Trophoblast cell (in vitro differentiated cells and primary cell): ENCODE measurements at regions not wholly inside any gene's neighbourhood (a gene's known extent, or its start where the extent isn't known, plus 50 kb on each side); places are given as distances from the start of the nearest gene placed in this dataset.

Experiments used
- DNase-seq, 2 donors: peaks; one replicate each; pipeline ENCODE4 v3.0.0-alpha.2; 2016
- H2AFZ ChIP-seq: 2 replicates; pipeline ENCODE4 v1.6.1; 2013; ENCODE audit warnings: low read length, moderate library complexity, mild to moderate bottlenecking; ENCODE audit not compliant: insufficient read depth, poor library complexity
- H2AK5ac ChIP-seq: 2 replicates; pipeline ENCODE4 v1.6.1; 2013; ENCODE audit warnings: mild to moderate bottlenecking, low read length
- H2BK120ac ChIP-seq: 2 replicates; pipeline ENCODE4 v1.6.1; 2013; ENCODE audit warnings: low read length, mild to moderate bottlenecking, moderate library complexity; ENCODE audit not compliant: insufficient read depth, poor library complexity
- H2BK12ac ChIP-seq: 2 replicates; pipeline ENCODE4 v1.6.1; 2013; ENCODE audit warnings: mild to moderate bottlenecking, low read length, moderate library complexity
- H2BK5ac ChIP-seq: 2 replicates; pipeline ENCODE4 v1.6.1; 2013; ENCODE audit warnings: low read length, low read depth, moderate library complexity, mild to moderate bottlenecking; ENCODE audit not compliant: poor library complexity
- H3K14ac ChIP-seq: 2 replicates; pipeline ENCODE4 v1.6.1; 2013; ENCODE audit warnings: mild to moderate bottlenecking, low read length
- H3K18ac ChIP-seq: 2 replicates; pipeline ENCODE4 v1.6.1; 2013; ENCODE audit warnings: mild to moderate bottlenecking, low read length
- H3K23ac ChIP-seq: 2 replicates; pipeline ENCODE4 v1.6.1; 2013; ENCODE audit warnings: low read length
- H3K27ac ChIP-seq: 2 replicates; pipeline ENCODE4 v1.5.1; 2013; ENCODE audit warnings: low read depth, mild to moderate bottlenecking, inconsistent platforms, low read length, moderate library complexity
- H3K27me3 ChIP-seq: 2 replicates; pipeline ENCODE4 v1.6.1; 2013; ENCODE audit warnings: inconsistent platforms, mild to moderate bottlenecking, low read length, moderate library complexity; ENCODE audit not compliant: insufficient read depth
- H3K36me3 ChIP-seq, 2 experiments: 1 replicate in 1 of 2; 2 replicates in 1 of 2; pipeline ENCODE4 v1.6.1; 2013; ENCODE audit warnings: low read length in 2 of 2, mild to moderate bottlenecking in 2 of 2, moderate library complexity in 1 of 2; ENCODE audit not compliant: insufficient read depth in 2 of 2, control insufficient read depth in 1 of 2
- H3K4ac ChIP-seq: 2 replicates; pipeline ENCODE4 v1.6.1; 2013; ENCODE audit warnings: low read depth, mild to moderate bottlenecking, low read length, moderate library complexity
- H3K4me1 ChIP-seq, 2 experiments: 1 replicate in 1 of 2; 2 replicates in 1 of 2; pipeline ENCODE4 v1.6.1; 2013; ENCODE audit warnings: low read length in 2 of 2, mild to moderate bottlenecking in 2 of 2, moderate library complexity in 1 of 2; ENCODE audit not compliant: insufficient read depth in 2 of 2, control insufficient read depth in 1 of 2
- H3K4me2 ChIP-seq: 2 replicates; pipeline ENCODE4 v1.6.1; 2013; ENCODE audit warnings: inconsistent platforms, mild to moderate bottlenecking, low read length, moderate library complexity
- H3K4me3 ChIP-seq: 2 replicates; pipeline ENCODE4 v1.5.1; 2013; ENCODE audit warnings: mild to moderate bottlenecking, low read depth, low read length, inconsistent platforms
- H3K79me1 ChIP-seq: one replicate; pipeline ENCODE4 v1.6.1; 2013; ENCODE audit warnings: low read length
- H3K79me2 ChIP-seq: 2 replicates; pipeline ENCODE4 v1.6.1; 2013; ENCODE audit warnings: low read length, mild to moderate bottlenecking; ENCODE audit not compliant: control insufficient read depth, insufficient read depth, poor library complexity
- H3K9ac ChIP-seq: 2 replicates; pipeline ENCODE4 v1.6.1; 2013; ENCODE audit warnings: mild to moderate bottlenecking, low read length
- H3K9me3 ChIP-seq: 2 replicates; pipeline ENCODE4 v1.6.1; 2013; ENCODE audit warnings: low read depth, mild to moderate bottlenecking, control low read depth, inconsistent platforms, low read length; ENCODE audit not compliant: insufficient read depth
- H4K12ac ChIP-seq: 2 replicates; pipeline ENCODE4 v1.6.1; 2013; ENCODE audit warnings: low read depth, mild to moderate bottlenecking, low read length, moderate library complexity
- H4K8ac ChIP-seq: 2 replicates; pipeline ENCODE4 v1.6.1; 2013; ENCODE audit warnings: low read depth, mild to moderate bottlenecking, low read length, moderate library complexity
- H4K91ac ChIP-seq: one replicate; pipeline ENCODE4 v1.6.1; 2013; ENCODE audit warnings: low read depth, mild to moderate bottlenecking, low read length, moderate library complexity
- WGBS: extraction: QIAGEN DNeasy Blood & Tissue Kit; methylation state at CpG from one replicate; pipeline ENCODE4 v1.1.7; 2013; ENCODE audit warnings: missing lambda C conversion rate; ENCODE audit not compliant: insufficient read length, insufficient coverage; ENCODE audit errors: extremely low coverage; 5-methylcytosine and 5-hydroxymethylcytosine counted together

DNA sequence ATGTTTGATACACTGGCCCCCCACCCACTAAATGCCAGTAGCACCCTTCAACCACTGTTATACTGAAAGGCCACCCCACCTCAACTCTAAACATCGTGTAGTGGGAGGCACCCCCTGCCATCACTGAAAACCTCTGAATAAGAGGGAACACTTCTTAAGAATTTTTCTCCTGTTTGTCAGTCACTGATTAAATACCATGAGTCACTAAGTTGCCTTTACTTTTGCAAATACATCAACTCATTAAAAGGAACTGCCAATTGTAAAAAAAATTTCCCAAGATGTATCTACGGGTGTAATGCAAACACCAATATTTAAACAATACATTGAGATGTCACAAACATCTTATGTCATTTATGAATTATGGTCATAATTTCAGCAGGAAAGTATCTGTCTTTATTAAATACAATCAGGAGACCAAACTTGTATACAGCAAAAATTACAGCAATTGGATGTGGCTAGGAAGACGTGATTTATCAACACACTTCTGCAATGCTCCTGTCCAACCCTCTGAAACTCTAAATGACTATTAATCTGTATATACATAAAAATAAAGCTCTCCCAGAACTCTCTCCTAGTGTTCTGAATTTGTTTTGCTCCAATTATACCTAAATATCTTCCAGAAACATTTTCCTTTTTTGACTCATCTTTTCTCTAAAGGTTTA, 144.1 kb upstream of the STK17B start:
- Histone ChIP-seq H3K4me2 (no peak overlapping the region), H3K9ac (no peak overlapping the region), H3K36me3 (peaks cover 5 to 15% of the 10 kb centered on the region in 2 experiments), H3K79me1 (no peaks in the 10 kb centered on the region), H4K12ac (no peak overlapping the region), H3K4ac (no peak overlapping the region), H3K27ac (no peak overlapping the region), H2AFZ (no peak overlapping the region), H3K27me3 (no peaks in the 10 kb centered on the region), H2AK5ac (no peak overlapping the region), H4K8ac (no peak overlapping the region), H3K4me3 (no peak overlapping the region), H3K23ac (no peak overlapping the region), H4K91ac (no peak overlapping the region), H3K18ac (no peak overlapping the region), H3K4me1 (no peaks in the 10 kb centered on the region), H2BK5ac (no peak overlapping the region), H3K9me3 (no peaks in the 10 kb centered on the region), H2BK120ac (no peak overlapping the region), H3K79me2 (no peaks in the 10 kb centered on the region), H3K14ac (no peak overlapping the region), H2BK12ac (no peak overlapping the region)
- no CpG with 5 or more reads among the region's 3 CpGs for WGBS
- DNase-seq, result peak in 1 of 2 donors; percentile 6

DNA sequence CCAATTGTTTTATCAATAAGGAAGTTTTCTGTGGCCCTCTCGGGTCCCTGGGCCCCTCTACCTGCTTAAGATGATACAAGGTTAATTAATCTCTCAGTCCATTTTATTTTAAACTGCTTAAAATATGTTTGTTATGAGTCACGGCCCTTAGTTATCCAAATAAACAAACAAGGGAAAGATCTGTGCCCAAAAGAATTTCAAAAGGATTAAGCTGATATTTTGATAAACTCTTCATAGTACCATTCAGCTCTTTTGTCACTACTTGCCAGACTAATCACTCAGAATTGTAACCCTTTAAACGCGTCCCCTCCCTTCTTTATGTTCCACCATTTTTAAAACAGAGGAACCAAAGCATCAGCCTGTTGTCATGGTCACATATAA, 144.7 kb upstream of the STK17B start:
- no peak overlapping the region for H3K4me3 ChIP-seq
- H2BK12ac ChIP-seq, result no peak overlapping the region
- H3K18ac ChIP-seq, result no peak overlapping the region
- WGBS, result no CpG with 5 or more reads among the region's 4 CpGs
- no peak overlapping the region for H3K23ac ChIP-seq
- no peak overlapping the region for H4K91ac ChIP-seq
- no peak overlapping the region for H2AFZ ChIP-seq
- H3K27me3 ChIP-seq, result no peaks in the 10 kb centered on the region
- no peaks in the 10 kb centered on the region for H3K9me3 ChIP-seq
- no peak overlapping the region for H3K9ac ChIP-seq
- H3K79me1 ChIP-seq, result no peaks in the 10 kb centered on the region
- H3K14ac ChIP-seq, result no peak overlapping the region
- no peak overlapping the region for H2BK5ac ChIP-seq
- DNase-seq, result no peak
- H3K79me2 ChIP-seq, result no peaks in the 10 kb centered on the region
- H3K27ac ChIP-seq, result no peak overlapping the region
- no peak overlapping the region for H3K4ac ChIP-seq
- H3K4me2 ChIP-seq, result no peak overlapping the region
- H2AK5ac ChIP-seq, result no peak overlapping the region
- no peak overlapping the region for H4K12ac ChIP-seq
- no peak overlapping the region for H2BK120ac ChIP-seq
- no peak overlapping the region for H4K8ac ChIP-seq
- H3K36me3 ChIP-seq, result peaks cover 8 to 19% of the 10 kb centered on the region in 2 experiments
- H3K4me1 ChIP-seq, result no peaks in the 10 kb centered on the region

DNA sequence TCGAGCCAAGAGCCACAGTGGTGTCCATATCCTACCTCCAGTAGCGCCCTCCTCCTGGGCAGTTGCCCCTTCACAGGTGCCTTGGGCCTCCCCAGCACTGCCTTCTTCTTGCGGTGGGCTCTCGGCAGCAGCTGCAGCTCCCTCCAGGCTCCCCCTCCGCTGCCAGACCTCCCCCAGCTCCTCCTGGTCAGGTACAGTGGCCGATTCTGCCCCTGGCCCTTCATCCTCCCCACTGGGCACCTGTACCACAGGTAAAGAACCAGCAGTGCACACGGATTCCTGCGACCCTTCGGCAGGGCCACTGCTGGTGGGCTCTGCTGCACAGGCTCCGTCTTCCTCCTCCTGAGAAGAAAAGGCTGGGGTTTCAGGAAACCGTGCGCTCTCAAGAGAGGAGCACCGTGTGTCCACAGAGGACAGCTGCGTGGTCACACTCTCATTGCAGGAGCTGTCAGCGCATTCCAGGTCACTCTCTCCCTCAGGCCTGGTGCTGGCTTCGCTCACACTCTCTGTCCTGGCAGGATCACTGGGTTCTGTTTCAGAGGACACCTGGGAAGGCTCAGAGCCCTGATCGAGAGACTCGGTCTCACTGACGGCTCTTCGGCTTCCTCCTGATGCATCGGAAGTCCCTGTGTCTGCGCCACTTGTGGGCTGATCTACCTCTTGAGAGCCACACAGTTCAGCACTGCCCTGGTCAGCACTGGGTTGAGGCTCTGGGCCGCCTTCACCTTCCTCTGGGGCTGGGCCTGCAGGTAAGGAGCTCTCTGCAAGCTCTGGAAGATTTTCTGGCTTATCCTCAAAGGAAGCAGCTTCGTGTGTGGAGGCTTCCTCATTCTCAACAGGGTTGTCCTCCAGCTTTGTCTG, 147.4 kb upstream of the STK17B start:
- Histone ChIP-seq H3K36me3 (peaks cover 8 to 19% of the 10 kb centered on the region in 2 experiments), H3K4me2 (no peak overlapping the region), H3K23ac (no peak overlapping the region), H3K14ac (no peak overlapping the region), H2BK120ac (no peak overlapping the region), H4K91ac (no peak overlapping the region), H4K12ac (no peak overlapping the region), H3K79me2 (no peaks in the 10 kb centered on the region), H3K9me3 (no peaks in the 10 kb centered on the region), H3K18ac (no peak overlapping the region), H3K27ac (no peak overlapping the region), H4K8ac (no peak overlapping the region), H3K4me3 (no peak overlapping the region), H3K4ac (no peak overlapping the region), H3K27me3 (no peaks in the 10 kb centered on the region), H2BK12ac (no peak overlapping the region), H3K4me1 (no peaks in the 10 kb centered on the region), H2AFZ (no peak overlapping the region), H3K9ac (no peak overlapping the region), H2AK5ac (no peak overlapping the region), H3K79me1 (no peaks in the 10 kb centered on the region), H2BK5ac (no peak overlapping the region)
- DNase-seq, result no peak
- no CpG with 5 or more reads among the region's 24 CpGs for WGBS

DNA sequence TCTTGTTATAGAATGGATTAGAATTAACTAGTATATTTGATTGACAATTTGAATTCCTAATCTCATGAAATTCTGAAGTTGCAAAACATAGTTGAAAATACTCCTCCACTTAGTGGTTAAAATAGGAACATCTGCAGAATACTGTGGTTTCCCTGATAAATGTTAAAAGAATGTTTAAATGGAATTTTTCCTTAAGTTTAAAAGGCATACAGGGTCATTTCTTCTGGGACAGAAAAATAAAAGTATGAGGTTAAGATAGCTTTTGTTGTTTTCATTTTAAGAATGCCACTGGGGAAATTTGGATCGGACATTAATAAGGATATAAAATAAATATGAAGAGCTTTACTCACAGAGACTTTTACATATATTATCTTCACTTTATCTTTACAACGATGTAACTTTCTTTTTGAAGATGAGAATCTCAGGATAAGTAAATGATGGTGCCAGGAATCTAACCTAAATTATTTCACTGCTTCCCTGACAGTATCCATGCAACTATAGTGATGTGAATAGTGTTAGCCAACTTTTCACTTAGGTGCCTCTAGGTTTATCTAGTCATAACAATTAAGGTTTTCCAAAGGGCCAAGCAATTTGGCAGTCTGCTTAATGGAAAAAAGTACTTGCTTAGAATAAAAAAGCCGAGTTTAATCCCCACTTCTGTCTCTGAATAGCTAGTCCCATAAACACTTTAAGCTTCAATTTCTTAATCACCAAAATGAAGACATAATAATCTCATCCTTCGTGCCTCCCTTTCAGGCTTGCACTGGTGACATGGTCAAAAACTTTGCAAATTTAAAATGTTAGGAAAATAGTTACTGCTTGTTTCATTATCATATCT, 151.8 kb upstream of the STK17B start:
- H3K79me1 ChIP-seq, result no peaks in the 10 kb centered on the region
- no peaks in the 10 kb centered on the region for H3K27me3 ChIP-seq
- H4K8ac ChIP-seq, result no peak overlapping the region
- no peak overlapping the region for H2BK12ac ChIP-seq
- H3K79me2 ChIP-seq, result no peaks in the 10 kb centered on the region
- H3K27ac ChIP-seq, result no peak overlapping the region
- H2AFZ ChIP-seq, result no peak overlapping the region
- H2BK120ac ChIP-seq, result no peak overlapping the region
- H3K14ac ChIP-seq, result no peak overlapping the region
- no peak overlapping the region for H3K23ac ChIP-seq
- no peak overlapping the region for H3K4me3 ChIP-seq
- H3K9ac ChIP-seq, result no peak overlapping the region
- no peak overlapping the region for H3K4me2 ChIP-seq
- no CpG with 5 or more reads among the region's 4 CpGs for WGBS
- no peak overlapping the region for H4K12ac ChIP-seq
- H3K4ac ChIP-seq, result no peak overlapping the region
- no peaks in the 10 kb centered on the region for H3K9me3 ChIP-seq
- H3K18ac ChIP-seq, result no peak overlapping the region
- no peak overlapping the region for H2AK5ac ChIP-seq
- no peak overlapping the region for H4K91ac ChIP-seq
- H3K36me3 ChIP-seq, result peaks cover 8 to 15% of the 10 kb centered on the region in 2 experiments
- no peaks in the 10 kb centered on the region for H3K4me1 ChIP-seq
- H2BK5ac ChIP-seq, result no peak overlapping the region
- peak in 1 of 2 donors; percentile 60 for DNase-seq
